ENCODE measurements at regions not wholly inside any gene's neighbourhood (a gene's known extent, or its start where the extent isn't known, plus 50 kb on each side); places are given as distances from the start of the nearest gene placed in this dataset.

- H3K4me1 ChIP-seq (replicated peaks in 1 of 4; ENCODE audit: control insufficient read depth in 3 of 4, insufficient read depth in 4 of 4, low read length in 3 of 4) = peaks cover 0 to 7% (median 0%) of the 10 kb centered on the region in 4 experiments; a peak in 3 of 7 replicates
Measured at GRCh38 chr15:47951781-47952180, 169.0 kb upstream of the SLC24A5 start.

More at GRCh38 chr15:47951781-47952180, 169.0 kb upstream of the SLC24A5 start:
- Histone ChIP-seq H2AFZ (ENCODE audit: low read length) (no peak overlapping the region), H3K27me3 (replicated peaks in 1 of 4; ENCODE audit: control insufficient read depth in 3 of 4, extremely low read depth in 1 of 4, insufficient read depth in 3 of 4, low read length in 3 of 4) (no peaks in the 10 kb centered on the region; a peak in 1 of 7 replicates), H3K4me3 (ENCODE audit: extremely low read depth in 1 of 4, insufficient read depth in 2 of 4, low read depth in 3 of 4, low read length in 4 of 4) (no peak overlapping the region), H3K79me2 (ENCODE audit: control insufficient read depth in 1 of 2, insufficient read depth in 2 of 2, low read length in 2 of 2) (no peaks in the 10 kb centered on the region), H2BK15ac (ENCODE audit: low read length) (no peak overlapping the region), H4K91ac (replicated peaks; ENCODE audit: insufficient read length, low read length) (no peak overlapping the region), H3K23me2 (ENCODE audit: low read depth, low read length) (no peaks in the 10 kb centered on the region; the same call in 1 of the 2 replicates), H3K79me1 (ENCODE audit: low read depth, low read length) (no peaks in the 10 kb centered on the region), H3K9ac (replicated peaks in 1 of 4; ENCODE audit: extremely low read depth in 1 of 4, low read depth in 3 of 4, low read length in 3 of 4) (no peak overlapping the region), H2BK12ac (ENCODE audit: low read depth, low read length) (no peak overlapping the region), H2BK20ac (ENCODE audit: low read length) (no peak overlapping the region), H3K14ac (ENCODE audit: insufficient read length) (no peak overlapping the region), H3K23ac (ENCODE audit: insufficient read length) (no peak overlapping the region), H2BK120ac (replicated peaks; ENCODE audit: low read depth, low read length) (no peak overlapping the region), H3K56ac (replicated peaks; ENCODE audit: insufficient read length, low read depth, low read length) (no peak overlapping the region), H3K4ac (replicated peaks; ENCODE audit: insufficient read length, low read depth, low read length) (no peak overlapping the region), H3K9me3 (ENCODE audit: insufficient read depth in 2 of 2, low read depth in 1 of 2, low read length in 1 of 2) (no peaks in the 10 kb centered on the region), H4K8ac (ENCODE audit: extremely low read depth, insufficient read depth, low read length) (no peak overlapping the region), H2BK5ac (ENCODE audit: low read depth, low read length) (no peak overlapping the region), H3K36me3 (ENCODE audit: control insufficient read depth in 2 of 4, insufficient read depth in 4 of 4, low read length in 3 of 4) (no peaks in the 10 kb centered on the region), H4K5ac (ENCODE audit: insufficient read length, low read depth, low read length) (no peak overlapping the region), H4K20me1 (replicated peaks in 1 of 2; ENCODE audit: control insufficient read depth in 1 of 2, insufficient read depth in 2 of 2, low read length in 2 of 2) (no peaks in the 10 kb centered on the region), H3K18ac (ENCODE audit: extremely low read depth, low read length) (no peak overlapping the region), H3K27ac (ENCODE audit: low read depth, low read length) (no peak overlapping the region), H2AK5ac (ENCODE audit: low read depth, low read length) (no peak overlapping the region), H3K4me2 (ENCODE audit: insufficient read depth in 1 of 2, low read depth in 2 of 2, low read length in 2 of 2) (no peak overlapping the region)
- no peak for TF ChIP-seq KDM1A (IDR thresholded peaks at IDR 0.05; ENCODE audit: borderline replicate concordance, low read length)
- ChIA-PET CTCF (ENCODE audit: partially characterized antibody) (interaction anchor here (0.6 to 1.3 kb wide), 2 partner anchors 18 to 191 kb away, joined by 3 read pairs; no protein-coding TSS in a partner anchor), POLR2A (ENCODE audit: partially characterized antibody) (no interaction called here)
- 93% methylated on average over 2 of the region's 2 CpGs; no CpG with 5 or more reads in 1 of the 2 experiments for WGBS, 2 experiments (ENCODE audit: extremely low coverage in 1 of 2, insufficient coverage in 1 of 2, insufficient read length in 1 of 2, insufficient replicate concordance in 2 of 2, low coverage in 1 of 2, low lambda C conversion rate in 2 of 2, missing lambda C conversion rate in 1 of 2)
- FAIRE-seq (no peak), DNase-seq (ENCODE audit: low read depth in 1 of 2, low spot score in 2 of 2) (no peak)
